VCaP (cell line): ENCODE measurements at regions not wholly inside any gene's neighbourhood (a gene's known extent, or its start where the extent isn't known, plus 50 kb on each side); places are given as distances from the start of the nearest gene placed in this dataset.

ENCODE experiments used
- H3K27ac ChIP-seq: fragments of 450-650 bp; 2 replicates; pipeline ENCODE4 v1.5.1; 2017
- TF ChIP-seq, protein P1 (sequence below): fragments of 450-650 bp; conservative IDR thresholded peaks from 2 replicates; pipeline ENCODE4 v1.5.1; 2017; ENCODE audit warnings: mild to moderate bottlenecking, moderate library complexity

DNA sequence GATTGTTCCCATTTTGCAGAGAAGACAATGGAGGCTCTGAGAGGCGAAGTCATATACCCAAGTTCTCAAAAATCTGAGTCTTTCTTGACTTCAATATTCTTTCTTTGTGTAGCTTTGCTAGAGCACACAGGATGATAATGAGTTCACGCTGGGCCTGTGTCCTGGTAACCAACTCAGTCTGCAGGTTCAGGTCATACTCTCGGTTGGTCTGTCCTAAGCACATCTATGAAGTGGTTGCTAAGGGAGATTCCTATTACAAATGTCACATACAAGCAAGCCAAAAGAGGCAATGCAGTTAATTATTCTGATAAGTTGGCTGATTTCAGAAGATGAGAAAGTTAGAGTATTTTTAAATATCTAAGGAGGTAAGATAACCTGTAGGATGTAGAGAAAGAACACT lies 481.0 kb downstream of the SOX6 start:
- TF ChIP-seq, protein P1, sequence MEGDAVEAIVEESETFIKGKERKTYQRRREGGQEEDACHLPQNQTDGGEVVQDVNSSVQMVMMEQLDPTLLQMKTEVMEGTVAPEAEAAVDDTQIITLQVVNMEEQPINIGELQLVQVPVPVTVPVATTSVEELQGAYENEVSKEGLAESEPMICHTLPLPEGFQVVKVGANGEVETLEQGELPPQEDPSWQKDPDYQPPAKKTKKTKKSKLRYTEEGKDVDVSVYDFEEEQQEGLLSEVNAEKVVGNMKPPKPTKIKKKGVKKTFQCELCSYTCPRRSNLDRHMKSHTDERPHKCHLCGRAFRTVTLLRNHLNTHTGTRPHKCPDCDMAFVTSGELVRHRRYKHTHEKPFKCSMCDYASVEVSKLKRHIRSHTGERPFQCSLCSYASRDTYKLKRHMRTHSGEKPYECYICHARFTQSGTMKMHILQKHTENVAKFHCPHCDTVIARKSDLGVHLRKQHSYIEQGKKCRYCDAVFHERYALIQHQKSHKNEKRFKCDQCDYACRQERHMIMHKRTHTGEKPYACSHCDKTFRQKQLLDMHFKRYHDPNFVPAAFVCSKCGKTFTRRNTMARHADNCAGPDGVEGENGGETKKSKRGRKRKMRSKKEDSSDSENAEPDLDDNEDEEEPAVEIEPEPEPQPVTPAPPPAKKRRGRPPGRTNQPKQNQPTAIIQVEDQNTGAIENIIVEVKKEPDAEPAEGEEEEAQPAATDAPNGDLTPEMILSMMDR: no peak
- H3K27ac ChIP-seq: no peak overlapping the region

- TF ChIP-seq, protein P1: no peak
- H3K27ac ChIP-seq: no peak overlapping the region
Measured at GRCh38 chr11:15875943-15876342, 480.4 kb downstream of the SOX6 start.

- TF ChIP-seq, protein P1: no peak
- no peak overlapping the region for H3K27ac ChIP-seq
Measured at GRCh38 chr11:15878756-15879155, 477.6 kb downstream of the SOX6 start.

DNA sequence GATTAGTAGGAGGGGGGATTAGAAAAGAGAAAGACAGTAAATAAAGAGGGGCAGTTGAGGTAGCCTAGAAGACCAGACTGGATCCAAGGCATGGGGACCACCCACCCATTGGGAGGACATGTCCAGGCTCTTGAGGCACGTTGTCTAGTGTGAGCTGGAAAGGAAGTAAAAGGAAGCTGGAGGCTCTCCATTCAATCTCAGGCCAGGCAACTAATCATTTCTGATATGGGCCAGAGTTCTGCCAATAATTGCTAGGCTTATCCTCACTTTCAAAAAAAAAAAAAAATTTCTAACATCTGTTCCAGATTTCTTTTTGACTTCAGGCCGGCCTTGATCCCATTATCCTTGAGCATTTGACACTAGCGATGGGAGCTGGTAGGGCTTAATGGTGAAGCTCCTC lies 476.1 kb downstream of the SOX6 start:
- H3K27ac ChIP-seq: no peak overlapping the region
- TF ChIP-seq, protein P1: no peak

- no peak overlapping the region for H3K27ac ChIP-seq
- TF ChIP-seq, protein P1: no peak
Measured at GRCh38 chr11:15882876-15883454, 473.4 kb downstream of the SOX6 start.

- no peak overlapping the region for H3K27ac ChIP-seq
- TF ChIP-seq, protein P1: no peak
Measured at GRCh38 chr11:15883455-15883920, 472.9 kb downstream of the SOX6 start.

DNA sequence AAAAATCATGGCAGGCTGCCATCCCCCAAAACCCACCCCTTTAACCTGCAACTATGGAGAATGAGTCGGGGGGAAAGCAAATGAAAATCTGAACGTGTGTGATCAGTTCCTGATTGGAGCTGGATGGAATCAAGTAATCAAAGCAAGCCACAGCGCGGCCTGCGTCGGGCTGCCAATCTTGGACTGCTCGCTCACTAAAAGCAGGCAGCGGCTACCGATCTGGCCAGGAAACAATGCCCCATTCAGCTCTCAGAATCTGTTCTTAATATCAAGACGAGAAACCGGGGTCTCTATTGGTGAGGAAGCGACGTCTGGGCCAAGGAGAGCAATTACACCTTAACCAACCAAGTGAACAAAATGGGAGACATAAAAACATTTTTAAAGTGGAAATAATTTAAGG lies 472.2 kb downstream of the SOX6 start:
- no peak overlapping the region for H3K27ac ChIP-seq
- TF ChIP-seq, protein P1: no peak
